ENCODE measurements at regions not wholly inside any gene's neighbourhood (a gene's known extent, or its start where the extent isn't known, plus 50 kb on each side); places are given as distances from the start of the nearest gene placed in this dataset.
A peak's percentile ranks its signal among the peaks of the same experiment; 100 is the strongest.

DNA sequence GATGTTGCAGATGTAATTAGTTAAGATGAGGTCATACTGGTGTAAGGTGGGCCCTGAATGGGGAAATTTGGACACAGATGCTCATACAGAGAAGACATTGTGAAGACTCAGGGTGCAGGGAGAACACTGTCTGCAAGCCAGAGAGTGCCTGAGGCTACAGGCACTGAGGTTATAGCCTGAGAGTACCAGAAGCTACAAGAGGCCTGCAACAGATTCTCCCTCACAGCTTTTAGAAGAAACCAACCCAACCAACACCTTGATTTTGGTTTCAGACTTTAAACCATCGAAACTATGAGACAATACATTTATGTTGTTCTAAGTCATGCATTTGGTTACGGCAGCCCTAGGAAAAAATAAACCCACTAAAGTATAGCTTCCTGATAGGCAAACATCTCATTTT is 321.7 kb upstream of the USP25 start (continued):
- TF ChIP-seq, protein P1, sequence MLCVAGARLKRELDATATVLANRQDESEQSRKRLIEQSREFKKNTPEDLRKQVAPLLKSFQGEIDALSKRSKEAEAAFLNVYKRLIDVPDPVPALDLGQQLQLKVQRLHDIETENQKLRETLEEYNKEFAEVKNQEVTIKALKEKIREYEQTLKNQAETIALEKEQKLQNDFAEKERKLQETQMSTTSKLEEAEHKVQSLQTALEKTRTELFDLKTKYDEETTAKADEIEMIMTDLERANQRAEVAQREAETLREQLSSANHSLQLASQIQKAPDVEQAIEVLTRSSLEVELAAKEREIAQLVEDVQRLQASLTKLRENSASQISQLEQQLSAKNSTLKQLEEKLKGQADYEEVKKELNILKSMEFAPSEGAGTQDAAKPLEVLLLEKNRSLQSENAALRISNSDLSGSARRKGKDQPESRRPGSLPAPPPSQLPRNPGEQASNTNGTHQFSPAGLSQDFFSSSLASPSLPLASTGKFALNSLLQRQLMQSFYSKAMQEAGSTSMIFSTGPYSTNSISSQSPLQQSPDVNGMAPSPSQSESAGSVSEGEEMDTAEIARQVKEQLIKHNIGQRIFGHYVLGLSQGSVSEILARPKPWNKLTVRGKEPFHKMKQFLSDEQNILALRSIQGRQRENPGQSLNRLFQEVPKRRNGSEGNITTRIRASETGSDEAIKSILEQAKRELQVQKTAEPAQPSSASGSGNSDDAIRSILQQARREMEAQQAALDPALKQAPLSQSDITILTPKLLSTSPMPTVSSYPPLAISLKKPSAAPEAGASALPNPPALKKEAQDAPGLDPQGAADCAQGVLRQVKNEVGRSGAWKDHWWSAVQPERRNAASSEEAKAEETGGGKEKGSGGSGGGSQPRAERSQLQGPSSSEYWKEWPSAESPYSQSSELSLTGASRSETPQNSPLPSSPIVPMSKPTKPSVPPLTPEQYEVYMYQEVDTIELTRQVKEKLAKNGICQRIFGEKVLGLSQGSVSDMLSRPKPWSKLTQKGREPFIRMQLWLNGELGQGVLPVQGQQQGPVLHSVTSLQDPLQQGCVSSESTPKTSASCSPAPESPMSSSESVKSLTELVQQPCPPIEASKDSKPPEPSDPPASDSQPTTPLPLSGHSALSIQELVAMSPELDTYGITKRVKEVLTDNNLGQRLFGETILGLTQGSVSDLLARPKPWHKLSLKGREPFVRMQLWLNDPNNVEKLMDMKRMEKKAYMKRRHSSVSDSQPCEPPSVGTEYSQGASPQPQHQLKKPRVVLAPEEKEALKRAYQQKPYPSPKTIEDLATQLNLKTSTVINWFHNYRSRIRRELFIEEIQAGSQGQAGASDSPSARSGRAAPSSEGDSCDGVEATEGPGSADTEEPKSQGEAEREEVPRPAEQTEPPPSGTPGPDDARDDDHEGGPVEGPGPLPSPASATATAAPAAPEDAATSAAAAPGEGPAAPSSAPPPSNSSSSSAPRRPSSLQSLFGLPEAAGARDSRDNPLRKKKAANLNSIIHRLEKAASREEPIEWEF (IDR thresholded peaks at IDR 0.05; ENCODE audit: insufficient replicate concordance, low read depth, low read length), result no peak
- TF ChIP-seq TAF1 (IDR thresholded peaks at IDR 0.05; ENCODE audit: borderline replicate concordance, low read depth, low read length), result no peak
- no peak for TF ChIP-seq LARP7 (IDR thresholded peaks at IDR 0.05)
- TF ChIP-seq EED (IDR thresholded peaks at IDR 0.05; ENCODE audit: low read depth), result peak; percentile 46
- no peak for TF ChIP-seq FOS (IDR thresholded peaks at IDR 0.05; ENCODE audit: borderline replicate concordance, extremely low read depth, insufficient read length)
- TF ChIP-seq, protein P2, sequence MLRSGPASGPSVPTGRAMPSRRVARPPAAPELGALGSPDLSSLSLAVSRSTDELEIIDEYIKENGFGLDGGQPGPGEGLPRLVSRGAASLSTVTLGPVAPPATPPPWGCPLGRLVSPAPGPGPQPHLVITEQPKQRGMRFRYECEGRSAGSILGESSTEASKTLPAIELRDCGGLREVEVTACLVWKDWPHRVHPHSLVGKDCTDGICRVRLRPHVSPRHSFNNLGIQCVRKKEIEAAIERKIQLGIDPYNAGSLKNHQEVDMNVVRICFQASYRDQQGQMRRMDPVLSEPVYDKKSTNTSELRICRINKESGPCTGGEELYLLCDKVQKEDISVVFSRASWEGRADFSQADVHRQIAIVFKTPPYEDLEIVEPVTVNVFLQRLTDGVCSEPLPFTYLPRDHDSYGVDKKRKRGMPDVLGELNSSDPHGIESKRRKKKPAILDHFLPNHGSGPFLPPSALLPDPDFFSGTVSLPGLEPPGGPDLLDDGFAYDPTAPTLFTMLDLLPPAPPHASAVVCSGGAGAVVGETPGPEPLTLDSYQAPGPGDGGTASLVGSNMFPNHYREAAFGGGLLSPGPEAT (IDR thresholded peaks at IDR 0.05; ENCODE audit: low read depth), result no peak
- TF ChIP-seq, protein P3, sequence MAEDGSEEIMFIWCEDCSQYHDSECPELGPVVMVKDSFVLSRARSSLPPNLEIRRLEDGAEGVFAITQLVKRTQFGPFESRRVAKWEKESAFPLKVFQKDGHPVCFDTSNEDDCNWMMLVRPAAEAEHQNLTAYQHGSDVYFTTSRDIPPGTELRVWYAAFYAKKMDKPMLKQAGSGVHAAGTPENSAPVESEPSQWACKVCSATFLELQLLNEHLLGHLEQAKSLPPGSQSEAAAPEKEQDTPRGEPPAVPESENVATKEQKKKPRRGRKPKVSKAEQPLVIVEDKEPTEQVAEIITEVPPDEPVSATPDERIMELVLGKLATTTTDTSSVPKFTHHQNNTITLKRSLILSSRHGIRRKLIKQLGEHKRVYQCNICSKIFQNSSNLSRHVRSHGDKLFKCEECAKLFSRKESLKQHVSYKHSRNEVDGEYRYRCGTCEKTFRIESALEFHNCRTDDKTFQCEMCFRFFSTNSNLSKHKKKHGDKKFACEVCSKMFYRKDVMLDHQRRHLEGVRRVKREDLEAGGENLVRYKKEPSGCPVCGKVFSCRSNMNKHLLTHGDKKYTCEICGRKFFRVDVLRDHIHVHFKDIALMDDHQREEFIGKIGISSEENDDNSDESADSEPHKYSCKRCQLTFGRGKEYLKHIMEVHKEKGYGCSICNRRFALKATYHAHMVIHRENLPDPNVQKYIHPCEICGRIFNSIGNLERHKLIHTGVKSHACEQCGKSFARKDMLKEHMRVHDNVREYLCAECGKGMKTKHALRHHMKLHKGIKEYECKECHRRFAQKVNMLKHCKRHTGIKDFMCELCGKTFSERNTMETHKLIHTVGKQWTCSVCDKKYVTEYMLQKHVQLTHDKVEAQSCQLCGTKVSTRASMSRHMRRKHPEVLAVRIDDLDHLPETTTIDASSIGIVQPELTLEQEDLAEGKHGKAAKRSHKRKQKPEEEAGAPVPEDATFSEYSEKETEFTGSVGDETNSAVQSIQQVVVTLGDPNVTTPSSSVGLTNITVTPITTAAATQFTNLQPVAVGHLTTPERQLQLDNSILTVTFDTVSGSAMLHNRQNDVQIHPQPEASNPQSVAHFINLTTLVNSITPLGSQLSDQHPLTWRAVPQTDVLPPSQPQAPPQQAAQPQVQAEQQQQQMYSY (CRISPR knock-in tag; IDR thresholded peaks at IDR 0.05), result no peak
- no peak for TF ChIP-seq TCF12 (IDR thresholded peaks at IDR 0.05; ENCODE audit: low read depth, low read length)
- no peak for TF ChIP-seq SIX5 (IDR thresholded peaks at IDR 0.05; ENCODE audit: low read depth, low read length, severe bottlenecking)
- TF ChIP-seq, protein P4, sequence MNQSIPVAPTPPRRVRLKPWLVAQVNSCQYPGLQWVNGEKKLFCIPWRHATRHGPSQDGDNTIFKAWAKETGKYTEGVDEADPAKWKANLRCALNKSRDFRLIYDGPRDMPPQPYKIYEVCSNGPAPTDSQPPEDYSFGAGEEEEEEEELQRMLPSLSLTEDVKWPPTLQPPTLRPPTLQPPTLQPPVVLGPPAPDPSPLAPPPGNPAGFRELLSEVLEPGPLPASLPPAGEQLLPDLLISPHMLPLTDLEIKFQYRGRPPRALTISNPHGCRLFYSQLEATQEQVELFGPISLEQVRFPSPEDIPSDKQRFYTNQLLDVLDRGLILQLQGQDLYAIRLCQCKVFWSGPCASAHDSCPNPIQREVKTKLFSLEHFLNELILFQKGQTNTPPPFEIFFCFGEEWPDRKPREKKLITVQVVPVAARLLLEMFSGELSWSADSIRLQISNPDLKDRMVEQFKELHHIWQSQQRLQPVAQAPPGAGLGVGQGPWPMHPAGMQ (IDR thresholded peaks at IDR 0.05; ENCODE audit: borderline replicate concordance), result no peak
- TF ChIP-seq POLR2AphosphoS5 (IDR thresholded peaks at IDR 0.05; ENCODE audit: low read length), result no peak
- TF ChIP-seq, protein P5, sequence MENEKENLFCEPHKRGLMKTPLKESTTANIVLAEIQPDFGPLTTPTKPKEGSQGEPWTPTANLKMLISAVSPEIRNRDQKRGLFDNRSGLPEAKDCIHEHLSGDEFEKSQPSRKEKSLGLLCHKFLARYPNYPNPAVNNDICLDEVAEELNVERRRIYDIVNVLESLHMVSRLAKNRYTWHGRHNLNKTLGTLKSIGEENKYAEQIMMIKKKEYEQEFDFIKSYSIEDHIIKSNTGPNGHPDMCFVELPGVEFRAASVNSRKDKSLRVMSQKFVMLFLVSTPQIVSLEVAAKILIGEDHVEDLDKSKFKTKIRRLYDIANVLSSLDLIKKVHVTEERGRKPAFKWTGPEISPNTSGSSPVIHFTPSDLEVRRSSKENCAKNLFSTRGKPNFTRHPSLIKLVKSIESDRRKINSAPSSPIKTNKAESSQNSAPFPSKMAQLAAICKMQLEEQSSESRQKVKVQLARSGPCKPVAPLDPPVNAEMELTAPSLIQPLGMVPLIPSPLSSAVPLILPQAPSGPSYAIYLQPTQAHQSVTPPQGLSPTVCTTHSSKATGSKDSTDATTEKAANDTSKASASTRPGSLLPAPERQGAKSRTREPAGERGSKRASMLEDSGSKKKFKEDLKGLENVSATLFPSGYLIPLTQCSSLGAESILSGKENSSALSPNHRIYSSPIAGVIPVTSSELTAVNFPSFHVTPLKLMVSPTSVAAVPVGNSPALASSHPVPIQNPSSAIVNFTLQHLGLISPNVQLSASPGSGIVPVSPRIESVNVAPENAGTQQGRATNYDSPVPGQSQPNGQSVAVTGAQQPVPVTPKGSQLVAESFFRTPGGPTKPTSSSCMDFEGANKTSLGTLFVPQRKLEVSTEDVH (IDR thresholded peaks at IDR 0.05; ENCODE audit: low read depth, partially characterized antibody), result no peak
- TF ChIP-seq, protein P6, sequence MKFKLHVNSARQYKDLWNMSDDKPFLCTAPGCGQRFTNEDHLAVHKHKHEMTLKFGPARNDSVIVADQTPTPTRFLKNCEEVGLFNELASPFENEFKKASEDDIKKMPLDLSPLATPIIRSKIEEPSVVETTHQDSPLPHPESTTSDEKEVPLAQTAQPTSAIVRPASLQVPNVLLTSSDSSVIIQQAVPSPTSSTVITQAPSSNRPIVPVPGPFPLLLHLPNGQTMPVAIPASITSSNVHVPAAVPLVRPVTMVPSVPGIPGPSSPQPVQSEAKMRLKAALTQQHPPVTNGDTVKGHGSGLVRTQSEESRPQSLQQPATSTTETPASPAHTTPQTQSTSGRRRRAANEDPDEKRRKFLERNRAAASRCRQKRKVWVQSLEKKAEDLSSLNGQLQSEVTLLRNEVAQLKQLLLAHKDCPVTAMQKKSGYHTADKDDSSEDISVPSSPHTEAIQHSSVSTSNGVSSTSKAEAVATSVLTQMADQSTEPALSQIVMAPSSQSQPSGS (IDR thresholded peaks at IDR 0.05; ENCODE audit: low read length), result peak; percentile 62
- no peak for TF ChIP-seq POU2F2 (IDR thresholded peaks at IDR 0.05; ENCODE audit: borderline replicate concordance, low read depth, low read length)
